SIG-M5 treated with dmso at 0.1 percent for 504 hours (cell line): ENCODE measurements at regions not wholly inside any gene's neighbourhood (a gene's known extent, or its start where the extent isn't known, plus 50 kb on each side); places are given as distances from the start of the nearest gene placed in this dataset.
"Not testable (repeated sequence)": the region's sequence is repeated elsewhere in the genome, so short reads cannot be mapped to it uniquely, and the experiment has no call there.

Source experiments
- DNase-seq: peaks from one replicate; lab custom pipeline; 2025; ENCODE audit not compliant: unreplicated experiment; lab: John Stamatoyannopoulos, UW

DNA sequence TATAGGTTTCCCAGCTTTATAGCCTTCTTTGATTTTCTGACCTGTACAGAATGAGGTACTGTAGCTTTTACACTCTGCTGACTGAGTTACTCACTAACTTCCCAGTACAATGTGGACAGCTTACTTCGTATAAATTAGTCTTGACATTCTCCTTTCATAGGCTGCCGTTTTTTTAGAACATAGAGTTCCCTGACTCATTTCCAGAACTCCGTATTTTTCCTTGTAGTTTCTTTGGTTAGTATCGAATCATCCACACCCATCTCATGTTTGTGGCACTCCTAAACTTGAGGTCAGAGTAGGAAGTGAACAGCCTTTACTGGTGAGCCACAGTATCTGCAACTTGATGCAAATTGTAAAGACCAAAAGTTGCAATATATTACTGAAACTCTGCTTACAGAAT lies 303.9 kb downstream of the SLITRK5 start:
- DNase-seq: no peak

- DNase-seq: not testable (repeated sequence)
Observed at GRCh38 chr13:87976650-87977049, 305.5 kb downstream of the SLITRK5 start.

DNA sequence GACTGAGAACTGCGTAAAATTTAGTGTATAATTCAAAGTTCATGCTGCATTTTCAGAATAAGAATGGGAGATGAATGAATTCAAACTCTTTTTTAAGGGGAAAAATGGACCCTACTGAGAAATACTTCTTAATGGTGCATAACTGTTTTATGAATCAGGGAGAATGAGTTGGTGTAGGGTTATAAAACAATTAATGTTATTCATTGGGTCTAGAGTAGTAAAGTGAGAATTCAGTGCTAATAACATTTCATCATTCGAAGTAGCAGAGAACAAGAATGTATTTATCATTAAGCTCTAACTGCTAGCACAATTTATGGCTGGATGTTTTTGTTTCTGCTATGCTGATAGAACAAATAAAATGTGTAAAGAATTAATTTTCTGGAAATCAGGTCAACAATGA lies 310.2 kb downstream of the SLITRK5 start:
- DNase-seq: no peak

DNA sequence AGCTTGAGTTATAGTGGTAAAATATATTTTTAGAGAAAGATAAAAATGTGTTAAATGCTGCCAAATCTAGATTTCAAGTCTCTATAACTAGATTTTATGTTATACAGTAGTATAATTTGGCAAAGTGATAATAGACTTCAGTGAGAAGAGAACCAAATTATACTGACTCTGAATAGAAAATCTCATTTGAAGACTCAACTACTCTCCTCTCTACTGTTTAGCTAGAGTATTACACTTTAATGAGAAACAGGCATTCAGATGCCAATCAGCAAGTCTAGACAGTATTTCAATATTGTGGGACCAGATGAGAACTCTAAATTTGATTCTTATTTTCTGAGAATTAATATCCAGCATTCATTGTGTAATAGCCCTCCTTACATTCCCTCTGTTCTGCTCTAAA lies 311.2 kb downstream of the SLITRK5 start:
- DNase-seq: no peak

- DNase-seq: no peak
Observed at GRCh38 chr13:87986639-87987250, 315.6 kb downstream of the SLITRK5 start.

DNA sequence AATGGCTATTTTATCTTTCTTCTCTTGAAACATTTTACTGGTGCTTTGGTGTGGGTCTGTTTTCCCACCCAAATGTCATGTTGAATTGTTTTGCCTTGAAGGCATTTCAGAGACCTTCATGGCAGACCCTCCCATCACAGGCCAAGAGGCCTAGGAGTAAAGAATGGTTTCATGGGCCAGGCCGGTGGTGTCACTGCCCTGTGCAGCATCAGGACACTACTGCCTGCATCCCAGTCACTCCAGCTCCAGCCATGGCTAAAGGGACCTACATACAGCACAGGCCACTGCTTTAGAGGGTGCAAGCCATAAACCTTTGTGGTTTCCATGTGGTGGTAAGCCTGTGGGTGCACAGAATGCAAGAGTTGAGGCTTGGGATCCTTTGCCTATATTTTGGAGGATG lies 326.9 kb downstream of the SLITRK5 start:
- DNase-seq: no peak

DNA sequence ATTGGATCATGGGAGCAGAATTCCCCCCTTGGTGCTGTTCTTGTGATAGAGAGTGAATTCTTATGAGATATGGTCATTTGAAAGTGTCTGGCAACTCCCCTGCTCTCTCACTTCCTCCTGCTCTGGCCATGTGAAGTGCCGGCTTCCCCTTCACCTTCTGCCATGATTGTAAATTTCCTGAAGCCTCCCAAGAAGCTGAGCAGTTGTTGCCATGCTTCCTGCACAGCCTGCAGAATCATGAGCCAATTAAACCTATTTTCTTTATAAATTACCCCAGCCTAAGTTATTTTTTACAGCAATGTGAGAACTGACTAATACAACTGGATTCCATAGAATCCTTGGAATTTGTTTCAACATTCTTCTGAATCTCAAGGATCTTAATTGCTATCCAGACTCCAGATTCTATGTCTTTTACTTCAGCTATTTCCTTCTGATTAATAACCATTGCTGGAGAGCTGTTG lies 328.1 kb downstream of the SLITRK5 start:
- no peak for DNase-seq

GRCh38 chr13:87999788-88000187 lies 328.6 kb downstream of the SLITRK5 start:
- no peak for DNase-seq

- DNase-seq: no peak
Observed at GRCh38 chr13:88000239-88000638, 329.1 kb downstream of the SLITRK5 start.

- no peak for DNase-seq
Observed at GRCh38 chr13:88000787-88001186, 329.6 kb downstream of the SLITRK5 start.

- no peak for DNase-seq
Observed at GRCh38 chr13:88005188-88005587, 334.0 kb downstream of the SLITRK5 start.

DNA sequence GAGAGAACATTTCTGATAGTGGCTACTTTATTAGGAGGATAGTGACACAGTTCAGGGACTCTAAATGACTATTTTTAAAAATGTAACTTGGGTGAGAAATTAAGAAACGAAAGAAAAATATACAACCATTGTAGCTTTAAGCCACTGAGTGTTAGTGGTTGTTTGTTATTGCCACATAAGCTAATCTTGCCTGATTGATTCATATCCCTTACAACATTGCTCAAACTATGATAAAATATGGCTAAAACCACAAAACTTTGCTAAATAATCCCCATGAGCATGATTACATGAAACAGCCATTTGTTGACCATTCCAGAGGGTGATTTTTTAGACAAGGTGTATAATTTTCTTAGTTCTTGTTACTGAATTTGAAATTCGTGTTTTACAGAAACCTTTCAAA lies 343.4 kb downstream of the SLITRK5 start:
- DNase-seq: peak; percentile 40

- peak; percentile 80 for DNase-seq
Observed at GRCh38 chr13:88022431-88023208, 351.4 kb downstream of the SLITRK5 start.

DNA sequence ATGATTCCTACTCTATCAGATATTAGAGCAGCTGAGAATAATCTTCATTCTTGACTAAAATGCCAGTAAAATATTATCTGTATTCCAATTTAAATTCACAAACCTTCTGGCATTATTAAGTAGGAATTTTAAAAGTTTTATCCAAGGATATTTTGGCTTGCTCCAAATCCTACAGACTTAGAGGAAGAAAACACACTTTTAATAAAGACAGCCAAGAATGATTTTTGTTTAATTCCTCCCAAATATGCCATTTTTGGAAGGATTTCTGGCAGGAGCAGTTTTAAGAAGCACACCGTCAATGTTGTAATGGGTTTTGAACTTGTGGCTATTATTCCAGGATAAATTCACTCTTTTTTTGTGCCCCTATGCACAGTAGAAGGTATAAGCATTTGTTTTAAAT lies 355.1 kb downstream of the SLITRK5 start:
- no peak for DNase-seq

DNA sequence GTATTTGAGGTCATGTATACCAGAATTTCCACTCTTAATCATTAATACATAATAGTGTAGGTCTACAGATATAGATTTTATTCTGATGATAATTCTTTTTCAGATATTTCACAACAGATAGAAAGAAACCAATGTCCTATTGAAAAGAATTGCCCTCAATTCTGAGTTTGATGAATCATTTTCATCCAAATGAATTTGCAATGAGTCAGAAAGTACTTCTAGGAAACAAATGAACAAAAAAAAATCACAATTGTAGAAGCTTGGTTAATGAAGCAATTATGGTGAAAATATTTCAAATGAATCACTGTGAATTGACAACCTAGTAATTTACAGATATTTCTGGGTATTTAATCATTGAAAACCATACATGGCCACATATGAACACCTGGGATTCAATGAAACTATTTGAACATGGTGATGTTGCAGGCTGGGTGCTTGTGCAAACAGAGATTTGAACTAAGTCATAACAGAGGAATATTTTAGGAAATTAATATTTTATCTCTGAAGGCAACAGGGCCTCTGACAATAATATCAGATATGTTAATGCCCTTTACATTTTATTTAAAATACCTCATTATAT lies 360.9 kb downstream of the SLITRK5 start:
- DNase-seq: no peak

DNA sequence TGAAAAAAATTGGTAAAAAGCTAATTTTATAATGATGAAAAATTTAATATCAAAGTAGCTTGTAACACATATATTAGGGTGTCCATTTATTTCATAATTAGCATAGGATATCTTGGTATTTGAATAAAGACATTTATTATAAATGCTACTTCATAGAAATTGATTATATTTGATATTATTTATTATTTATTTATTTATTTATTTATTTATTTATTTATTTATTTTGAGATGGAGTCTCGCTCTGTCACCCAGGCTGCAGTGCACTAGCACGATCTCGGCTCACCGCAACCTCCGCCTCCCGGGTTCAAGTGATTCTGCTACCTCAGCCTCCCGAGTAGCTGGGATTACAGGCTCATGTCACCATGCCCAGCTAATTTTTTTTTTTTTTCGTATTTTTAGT lies 365.0 kb downstream of the SLITRK5 start:
- DNase-seq: not testable (repeated sequence)

DNA sequence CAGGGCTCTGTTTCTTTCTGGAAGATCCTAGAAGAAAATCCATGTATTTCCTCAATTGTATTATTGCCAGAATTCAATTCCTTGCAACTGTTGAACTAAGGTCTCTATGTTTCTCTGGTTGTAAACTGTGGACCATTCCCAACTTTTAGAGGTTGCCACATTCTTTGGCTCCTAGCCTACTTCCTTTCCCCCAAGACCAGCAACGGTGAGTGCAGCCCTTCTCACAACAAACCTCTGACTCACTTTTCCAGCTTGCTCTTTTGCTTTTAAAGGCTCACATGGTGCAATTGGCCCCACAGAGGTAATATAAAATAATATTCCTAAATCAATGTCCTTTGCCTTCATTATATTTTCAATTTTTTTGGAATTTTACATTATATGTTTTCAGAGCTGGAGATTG lies 371.3 kb downstream of the SLITRK5 start:
- DNase-seq: no peak

DNA sequence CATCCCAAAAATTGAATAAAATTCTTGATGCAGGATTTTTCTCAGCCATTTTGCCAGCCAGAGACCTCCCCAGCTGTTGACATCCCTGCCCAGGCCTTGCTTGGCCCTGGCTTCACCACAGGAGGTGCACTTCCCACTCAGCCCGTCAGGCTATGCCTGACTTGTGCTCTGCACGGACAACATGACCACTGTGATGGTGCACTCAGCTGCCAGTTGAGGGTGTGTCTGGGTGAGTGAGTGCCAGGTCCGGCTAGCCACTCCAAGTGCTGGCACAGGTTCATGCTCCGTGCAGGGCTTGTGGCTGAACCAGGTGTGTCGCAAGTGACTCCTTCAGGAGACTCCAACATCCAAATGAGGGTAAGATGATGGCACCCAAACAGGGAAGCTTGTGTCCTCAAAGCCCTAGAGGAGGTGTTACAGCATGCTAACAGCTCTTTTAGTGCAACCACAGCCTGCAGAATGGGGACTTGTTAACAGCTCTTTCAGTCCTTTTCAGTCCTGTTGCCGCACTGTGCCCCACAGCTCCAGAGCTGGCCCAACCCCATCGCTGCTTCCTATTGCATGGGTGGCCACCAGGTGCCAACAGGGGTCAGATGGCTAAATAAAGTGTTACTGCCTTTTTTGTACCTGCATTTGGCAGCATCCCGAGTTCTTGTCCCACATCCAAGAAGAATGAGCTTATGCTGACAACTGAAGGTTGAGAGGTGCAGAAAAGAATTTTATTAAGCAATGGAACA lies 380.7 kb downstream of the SLITRK5 start:
- DNase-seq: no peak

- DNase-seq: no peak
Observed at GRCh38 chr13:88063741-88064140, 392.6 kb downstream of the SLITRK5 start.

GRCh38 chr13:88066847-88067246 lies 395.7 kb downstream of the SLITRK5 start:
- DNase-seq: no peak

GRCh38 chr13:88068316-88068715 lies 397.1 kb downstream of the SLITRK5 start:
- peak; percentile 6 for DNase-seq

GRCh38 chr13:88068975-88069374 lies 397.8 kb downstream of the SLITRK5 start:
- DNase-seq: no peak
